ENCODE measurements at regions not wholly inside any gene's neighbourhood (a gene's known extent, or its start where the extent isn't known, plus 50 kb on each side); places are given as distances from the start of the nearest gene placed in this dataset.

DNA sequence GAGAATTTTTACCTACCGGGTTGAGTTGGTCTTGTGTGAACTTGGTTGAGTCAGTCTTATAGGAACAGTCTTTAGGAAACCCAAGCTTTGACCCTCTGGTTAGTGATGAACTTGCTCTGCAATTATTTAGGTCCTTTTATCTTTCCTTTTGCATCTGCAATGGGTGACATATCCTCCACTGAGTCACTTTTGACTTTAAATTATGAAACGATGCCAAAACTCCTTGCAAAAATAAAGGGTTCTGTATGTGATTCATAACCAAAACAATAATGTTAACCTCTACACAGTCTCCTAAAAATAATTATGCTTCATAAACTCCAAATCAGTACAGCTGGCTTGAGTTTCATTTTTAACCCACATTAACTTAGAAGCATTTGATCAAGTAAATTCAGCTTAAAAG, 979.4 kb downstream of the GALC start:
- Histone ChIP-seq H2AFZ (ENCODE audit: low read length) (no peak overlapping the region), H3K27ac (ENCODE audit: extremely low read length, insufficient read depth, low read length) (no peak overlapping the region), H3K79me2 (ENCODE audit: insufficient read depth, low read length) (no peaks in the 10 kb centered on the region), H3K4me3 (replicated peaks in 1 of 3; ENCODE audit: insufficient read depth in 1 of 3, low read depth in 2 of 3, low read length in 3 of 3) (no peak overlapping the region), H3K4me1 (ENCODE audit: insufficient read depth, low read length) (no peaks in the 10 kb centered on the region), H4K20me1 (ENCODE audit: insufficient read depth, low read length) (no peaks in the 10 kb centered on the region), H3K9ac (ENCODE audit: insufficient read depth, low read depth, low read length) (no peak overlapping the region), H3K27me3 (ENCODE audit: control insufficient read depth in 1 of 2, insufficient read depth in 2 of 2, low read length in 2 of 2) (no peaks in the 10 kb centered on the region), H3K4me2 (ENCODE audit: low read depth, low read length) (no peak overlapping the region), H3K36me3 (replicated peaks in 1 of 2; ENCODE audit: control insufficient read depth in 1 of 2, insufficient read depth in 2 of 2, low read length in 2 of 2) (no peaks in the 10 kb centered on the region), H3K9me3 (ENCODE audit: low read length) (no peaks in the 10 kb centered on the region)
- FAIRE-seq = no peak
- in situ Hi-C loops (cut with HindIII; ENCODE audit: extremely low pct_ligation_motif_present, low pct_unique_long_range_greater_than_20kb) = no loop called here
- intact Hi-C loops (cut with micrococcal nuclease; ENCODE audit: unreplicated experiment) = no loop called here
- ATAC-seq = no peak
- BruUV-seq (replicated peaks) = no TSS peak
- DNase-seq (ENCODE audit: low spot score) = no peak
- POLR2A ChIA-PET = no interaction called here
- TF ChIP-seq HHEX (CRISPR knock-in tag; IDR thresholded peaks at IDR 0.05) = no peak
- TF ChIP-seq, protein P1, sequence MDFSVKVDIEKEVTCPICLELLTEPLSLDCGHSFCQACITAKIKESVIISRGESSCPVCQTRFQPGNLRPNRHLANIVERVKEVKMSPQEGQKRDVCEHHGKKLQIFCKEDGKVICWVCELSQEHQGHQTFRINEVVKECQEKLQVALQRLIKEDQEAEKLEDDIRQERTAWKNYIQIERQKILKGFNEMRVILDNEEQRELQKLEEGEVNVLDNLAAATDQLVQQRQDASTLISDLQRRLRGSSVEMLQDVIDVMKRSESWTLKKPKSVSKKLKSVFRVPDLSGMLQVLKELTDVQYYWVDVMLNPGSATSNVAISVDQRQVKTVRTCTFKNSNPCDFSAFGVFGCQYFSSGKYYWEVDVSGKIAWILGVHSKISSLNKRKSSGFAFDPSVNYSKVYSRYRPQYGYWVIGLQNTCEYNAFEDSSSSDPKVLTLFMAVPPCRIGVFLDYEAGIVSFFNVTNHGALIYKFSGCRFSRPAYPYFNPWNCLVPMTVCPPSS (IDR thresholded peaks at IDR 0.05) = no peak
- TF ChIP-seq FOXP1 (IDR thresholded peaks at IDR 0.05) = no peak
- no peak for TF ChIP-seq FOXP1 (CRISPR knock-in tag; IDR thresholded peaks at IDR 0.05)
- TF ChIP-seq, protein P2, sequence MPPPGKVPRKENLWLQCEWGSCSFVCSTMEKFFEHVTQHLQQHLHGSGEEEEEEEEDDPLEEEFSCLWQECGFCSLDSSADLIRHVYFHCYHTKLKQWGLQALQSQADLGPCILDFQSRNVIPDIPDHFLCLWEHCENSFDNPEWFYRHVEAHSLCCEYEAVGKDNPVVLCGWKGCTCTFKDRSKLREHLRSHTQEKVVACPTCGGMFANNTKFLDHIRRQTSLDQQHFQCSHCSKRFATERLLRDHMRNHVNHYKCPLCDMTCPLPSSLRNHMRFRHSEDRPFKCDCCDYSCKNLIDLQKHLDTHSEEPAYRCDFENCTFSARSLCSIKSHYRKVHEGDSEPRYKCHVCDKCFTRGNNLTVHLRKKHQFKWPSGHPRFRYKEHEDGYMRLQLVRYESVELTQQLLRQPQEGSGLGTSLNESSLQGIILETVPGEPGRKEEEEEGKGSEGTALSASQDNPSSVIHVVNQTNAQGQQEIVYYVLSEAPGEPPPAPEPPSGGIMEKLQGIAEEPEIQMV (CRISPR knock-in tag; IDR thresholded peaks at IDR 0.05; ENCODE audit: low read depth) = no peak
- no peak for TF ChIP-seq SMARCE1 (IDR thresholded peaks at IDR 0.05; ENCODE audit: borderline replicate concordance)
- no peak for TF ChIP-seq BRCA1 (CRISPR knock-in tag; IDR thresholded peaks at IDR 0.05)
- TF ChIP-seq DNMT3B (CRISPR knock-in tag; conservative IDR thresholded peaks at IDR 0.05) = no peak
- no peak for TF ChIP-seq PCBP2 (optimal IDR thresholded peaks at IDR 0.05; ENCODE audit: low read depth, low read length, poor library complexity, severe bottlenecking)
- no peak for TF ChIP-seq CHCHD3 (CRISPR knock-in tag; IDR thresholded peaks at IDR 0.05)
- no peak for TF ChIP-seq ZNF7 (CRISPR knock-in tag; IDR thresholded peaks at IDR 0.05)
- no peak for TF ChIP-seq TRIM24 (CRISPR knock-in tag; IDR thresholded peaks at IDR 0.05)
- no peak for TF ChIP-seq ZNF142 (CRISPR knock-in tag; IDR thresholded peaks at IDR 0.05)
- TF ChIP-seq MAFG (CRISPR knock-in tag; IDR thresholded peaks at IDR 0.05) = no peak
- no peak for TF ChIP-seq ZNF781 (CRISPR knock-in tag; IDR thresholded peaks at IDR 0.05; ENCODE audit: borderline replicate concordance, not compliant biosample characterization)
- no peak for TF ChIP-seq SRF (IDR thresholded peaks at IDR 0.05; ENCODE audit: low read depth, low read length)
- TF ChIP-seq ZNF775 (CRISPR knock-in tag; IDR thresholded peaks at IDR 0.05; ENCODE audit: borderline replicate concordance) = no peak
- CTCF ChIA-PET (ENCODE audit: low intra/inter-chr PET ratio, low total read pairs) = no interaction called here
- WGBS (ENCODE audit: low lambda C conversion rate) = 50% methylated on average over 2 of the region's 2 CpGs
